Endothelial cell of hepatic sinusoid (primary cell): ENCODE measurements at regions not wholly inside any gene's neighbourhood (a gene's known extent, or its start where the extent isn't known, plus 50 kb on each side); places are given as distances from the start of the nearest gene placed in this dataset.

ENCODE experiments used
- in situ Hi-C: cut with HindIII; loops from 2 replicates; pipeline ENCODE4 v1.10.0; 2017; ENCODE audit warnings: low sequenced_read_pairs

GRCh38 chr3:168608926-168609325 lies 513.2 kb upstream of the GOLIM4 start:
- in situ Hi-C loops, result no loop called here

- in situ Hi-C loops, result no loop called here
Observed at GRCh38 chr3:168604767-168605166, 509.0 kb upstream of the GOLIM4 start.

- in situ Hi-C loops, result no loop called here
Observed at GRCh38 chr3:168598250-168598649, 502.5 kb upstream of the GOLIM4 start.

DNA sequence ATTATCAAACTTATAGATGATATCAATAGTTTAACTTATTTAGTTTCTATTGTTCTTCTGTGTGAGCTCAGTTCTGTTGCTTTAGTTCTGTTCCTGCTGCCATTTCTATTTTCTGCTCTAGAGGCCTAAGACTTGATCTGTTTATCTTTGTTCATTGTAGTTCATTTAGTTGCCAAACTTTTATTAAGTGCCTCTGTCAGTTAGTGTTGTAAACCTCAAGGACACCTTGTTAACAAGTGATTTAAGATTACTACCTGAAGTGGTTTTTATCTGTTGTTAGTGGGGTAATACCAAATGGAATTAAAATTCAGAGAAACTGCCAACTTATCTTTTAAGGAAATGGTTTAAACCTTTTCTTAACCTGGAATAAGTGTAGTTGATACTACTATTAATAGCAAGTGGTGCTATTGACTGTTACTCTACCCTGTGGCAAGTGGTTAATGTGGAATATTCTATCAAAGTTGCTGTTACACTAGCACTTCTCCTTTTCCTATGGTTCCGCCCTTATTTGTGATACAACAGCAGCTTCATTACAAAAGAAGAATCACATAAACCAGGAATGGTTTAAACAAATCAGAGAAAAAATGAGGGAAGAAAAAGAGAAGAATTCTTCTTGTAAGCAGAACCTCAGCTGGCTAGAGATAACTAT lies 500.6 kb upstream of the GOLIM4 start:
- in situ Hi-C loops, result no loop called here

DNA sequence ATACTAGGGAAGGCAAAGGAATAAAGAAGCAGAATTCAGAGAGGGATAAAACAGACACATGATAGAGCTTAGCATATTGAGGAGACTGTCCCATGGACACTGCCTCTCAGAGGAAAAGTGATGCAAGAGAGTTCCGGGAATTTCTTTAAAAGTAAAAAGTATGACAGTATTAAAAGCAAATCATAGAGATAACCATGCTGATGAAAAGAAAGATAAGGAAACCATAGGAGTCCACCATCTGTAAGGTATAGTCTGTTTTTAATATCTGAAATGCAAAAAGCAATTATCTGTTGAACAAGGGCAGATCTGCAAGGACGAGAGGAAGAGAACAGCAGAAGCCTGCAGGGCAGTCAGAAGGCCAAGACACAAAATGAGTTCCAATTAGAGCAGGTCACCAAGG lies 495.9 kb upstream of the GOLIM4 start:
- in situ Hi-C loops, result no loop called here

DNA sequence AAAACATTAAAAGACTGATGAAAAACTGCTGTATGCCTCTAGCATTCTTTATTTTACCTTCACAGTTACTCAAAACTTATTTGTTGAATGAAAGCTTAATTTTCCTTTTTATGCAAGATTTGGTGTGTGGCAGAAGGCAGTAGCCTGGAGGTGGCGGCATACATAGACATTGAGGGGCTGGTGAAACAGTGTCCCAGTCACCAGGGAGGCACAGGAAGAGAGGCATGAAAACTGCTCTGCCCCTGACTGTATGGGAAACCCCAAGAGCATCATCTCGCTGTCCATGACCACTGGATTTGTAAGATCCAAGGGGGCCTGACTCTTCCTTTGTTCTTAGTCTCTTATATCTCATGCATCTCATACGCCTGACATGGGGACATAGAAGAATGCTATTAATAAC lies 493.7 kb upstream of the GOLIM4 start:
- in situ Hi-C loops, result no loop called here

DNA sequence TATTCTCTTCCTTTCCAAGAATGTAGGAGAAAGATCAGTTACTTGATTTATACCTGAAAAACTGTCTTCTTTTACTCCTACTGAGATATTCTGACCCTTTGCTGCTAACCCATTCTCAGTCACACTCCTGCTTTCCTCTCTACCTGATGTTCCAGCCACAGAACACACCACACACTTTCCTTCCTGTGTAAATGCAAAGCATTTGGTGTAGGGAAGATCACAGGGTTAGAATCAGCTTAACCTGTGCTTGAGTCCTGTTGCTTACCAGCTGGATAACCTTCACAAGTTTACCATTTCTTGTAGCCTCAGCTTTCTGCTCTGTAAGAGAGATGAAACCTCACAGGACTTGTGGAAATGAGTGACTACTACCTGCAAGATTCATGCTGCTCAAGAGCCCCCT lies 489.8 kb upstream of the GOLIM4 start:
- in situ Hi-C loops, result no loop called here

DNA sequence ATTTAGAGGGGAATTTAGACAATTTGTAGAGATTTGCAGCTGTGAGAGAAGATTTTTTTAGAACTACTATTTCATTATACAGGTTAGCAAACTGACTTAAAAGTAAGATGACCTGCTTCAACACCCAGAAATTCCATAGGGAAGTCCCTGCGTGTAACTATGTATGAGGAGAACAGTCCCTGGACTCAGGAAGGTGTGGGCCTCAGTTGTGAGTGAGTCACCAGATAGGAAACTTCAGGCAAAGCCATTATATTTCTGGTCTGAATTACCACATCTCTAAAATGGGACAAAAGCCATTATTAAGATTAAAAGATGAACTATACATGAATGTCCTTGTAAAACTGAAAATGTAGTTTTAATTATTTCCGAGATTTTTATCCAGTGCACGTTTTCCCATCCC lies 488.3 kb upstream of the GOLIM4 start:
- in situ Hi-C loops, result no loop called here

DNA sequence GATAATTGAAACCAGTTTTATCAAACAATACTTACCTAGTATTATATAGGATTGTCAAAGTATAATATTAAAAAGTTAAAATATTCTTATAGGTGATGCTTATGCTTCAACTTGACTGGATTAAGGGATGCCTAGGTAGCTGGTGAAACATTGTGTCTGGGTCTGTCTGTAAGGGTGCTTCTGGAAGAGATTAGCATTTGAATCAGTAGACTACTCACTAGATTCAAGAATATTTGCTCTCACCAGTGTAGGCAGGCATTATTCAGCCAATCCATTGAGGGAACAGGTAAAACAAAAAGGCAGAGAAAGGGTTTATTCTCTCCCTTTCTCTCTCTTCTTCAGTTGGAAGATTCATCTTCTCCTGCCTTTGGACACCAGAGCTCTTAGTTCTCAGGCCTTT lies 486.8 kb upstream of the GOLIM4 start:
- in situ Hi-C loops, result no loop called here

DNA sequence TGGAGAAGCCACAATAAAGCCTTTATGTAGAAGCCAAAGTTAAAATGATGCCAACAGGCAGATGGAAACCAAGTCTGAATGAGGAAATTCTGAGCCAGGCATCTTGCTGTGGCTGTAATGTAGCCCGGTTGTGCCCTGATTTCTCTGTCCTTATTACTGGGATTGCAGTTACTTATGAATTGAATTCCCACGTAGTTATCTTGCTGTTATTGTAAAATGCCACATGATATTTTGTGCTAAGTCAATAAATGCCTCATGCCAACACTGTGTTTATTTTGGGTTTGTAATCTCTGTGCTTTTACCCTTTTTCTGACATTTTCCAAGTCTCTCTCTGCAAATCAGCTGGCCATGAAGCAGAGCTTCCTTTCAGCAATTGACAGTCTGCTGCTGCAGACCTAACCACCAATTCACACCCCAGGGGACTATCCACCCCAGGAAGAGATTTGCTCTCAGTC lies 486.1 kb upstream of the GOLIM4 start:
- in situ Hi-C loops, result no loop called here

DNA sequence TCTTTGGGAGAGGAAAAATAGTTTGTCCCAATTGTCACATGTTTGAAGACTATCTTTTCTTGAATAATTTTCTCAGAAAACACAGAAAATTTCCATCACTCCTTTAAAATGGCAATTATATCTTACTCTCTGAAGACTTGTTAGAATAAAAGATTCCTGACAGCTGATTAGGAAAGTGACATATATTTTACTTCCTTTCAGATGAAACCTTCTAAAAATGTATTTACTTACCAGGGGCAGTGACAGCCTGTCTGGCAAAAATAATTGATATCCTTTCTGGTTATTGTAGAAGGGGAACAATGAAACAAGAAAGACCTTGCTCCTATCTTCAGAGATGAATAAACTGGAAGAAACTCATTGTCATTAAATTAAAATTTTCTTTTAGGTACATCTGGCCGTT lies 483.3 kb upstream of the GOLIM4 start:
- in situ Hi-C loops, result no loop called here

- in situ Hi-C loops, result no loop called here
Observed at GRCh38 chr3:168575750-168576149, 480.0 kb upstream of the GOLIM4 start.

DNA sequence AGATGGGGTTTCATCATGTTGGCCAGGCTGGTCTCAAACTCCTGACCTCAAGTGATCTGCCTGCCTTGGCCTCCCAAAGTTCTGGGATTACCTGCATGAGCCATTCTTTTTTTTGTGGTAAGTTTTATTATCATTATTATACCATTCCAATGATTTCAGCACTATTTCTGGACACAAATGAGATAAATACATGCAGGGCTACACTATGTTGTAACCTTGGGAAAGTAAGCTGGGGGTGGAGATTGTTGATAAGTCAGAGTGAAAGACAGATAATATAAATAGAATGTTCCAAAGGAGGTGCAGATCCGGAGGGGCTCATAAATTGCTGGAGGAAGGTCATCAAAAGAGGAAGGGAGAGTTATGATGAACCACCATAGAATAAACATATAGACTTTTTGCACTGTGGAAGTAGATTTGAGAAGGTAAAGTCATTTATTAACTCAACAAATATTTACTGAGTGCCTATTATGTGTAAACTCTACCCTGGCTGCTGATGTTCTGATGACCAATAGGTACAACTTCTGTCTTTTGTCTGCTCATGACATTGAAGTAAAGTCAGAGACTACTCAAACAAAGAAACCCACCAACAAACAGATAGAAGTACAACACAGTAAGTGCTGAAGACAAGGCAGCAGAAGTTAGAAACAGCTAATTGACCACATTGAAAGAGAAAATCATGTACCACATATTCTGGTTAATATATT lies 478.9 kb upstream of the GOLIM4 start:
- in situ Hi-C loops, result no loop called here

GRCh38 chr3:168570404-168571155 lies 474.9 kb upstream of the GOLIM4 start:
- in situ Hi-C loops, result no loop called here

- in situ Hi-C loops, result no loop called here
Observed at GRCh38 chr3:168558728-168559411, 463.1 kb upstream of the GOLIM4 start.

- in situ Hi-C loops, result no loop called here
Observed at GRCh38 chr3:168552251-168552650, 456.5 kb upstream of the GOLIM4 start.

- in situ Hi-C loops, result no loop called here
Observed at GRCh38 chr3:168548719-168549118, 453.0 kb upstream of the GOLIM4 start.

DNA sequence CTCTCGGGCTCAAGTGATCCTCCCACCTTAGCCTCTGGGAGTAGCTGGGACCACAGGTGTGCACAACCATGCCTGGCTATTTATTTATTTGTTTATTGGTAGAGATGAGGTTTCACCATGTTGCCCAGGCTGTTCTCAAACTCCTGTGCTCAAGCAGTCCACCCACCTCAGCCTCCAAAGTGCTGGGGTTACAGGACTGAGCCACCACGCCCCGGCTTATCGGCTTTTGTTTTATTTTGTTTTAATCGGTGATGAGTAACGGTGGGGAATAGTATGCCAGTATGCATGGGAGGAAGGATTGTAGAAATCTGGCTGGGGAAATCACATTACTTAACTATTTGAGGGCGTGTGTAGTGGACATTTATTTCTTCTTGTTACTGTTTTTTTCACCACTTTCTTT lies 451.0 kb upstream of the GOLIM4 start:
- in situ Hi-C loops, result no loop called here

DNA sequence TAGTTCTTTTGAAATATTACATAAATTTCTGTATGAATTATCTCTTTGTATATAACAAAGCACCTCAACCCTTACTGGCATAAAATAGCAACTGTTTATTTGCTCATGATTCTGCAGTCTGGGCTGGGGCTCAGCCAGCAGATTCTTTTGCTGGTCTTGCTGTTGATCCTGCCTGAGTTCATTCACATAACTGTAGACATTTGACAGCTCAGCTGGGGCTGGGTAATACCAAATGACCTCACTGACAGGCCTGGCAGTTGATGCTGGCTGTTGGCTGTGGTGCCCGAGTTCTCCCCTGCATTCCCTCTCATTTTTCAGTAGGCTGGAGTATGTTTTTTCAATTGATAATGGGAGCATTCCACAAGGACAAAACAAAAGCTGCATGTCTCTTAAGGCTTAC lies 449.9 kb upstream of the GOLIM4 start:
- in situ Hi-C loops, result no loop called here

- in situ Hi-C loops, result no loop called here
Observed at GRCh38 chr3:168544097-168544957, 448.6 kb upstream of the GOLIM4 start.
